ENCODE measurements at regions not wholly inside any gene's neighbourhood (a gene's known extent, or its start where the extent isn't known, plus 50 kb on each side); places are given as distances from the start of the nearest gene placed in this dataset.
"Not testable (repeated sequence)": the region's sequence is repeated elsewhere in the genome, so short reads cannot be mapped to it uniquely, and the experiment has no call there.

DNA sequence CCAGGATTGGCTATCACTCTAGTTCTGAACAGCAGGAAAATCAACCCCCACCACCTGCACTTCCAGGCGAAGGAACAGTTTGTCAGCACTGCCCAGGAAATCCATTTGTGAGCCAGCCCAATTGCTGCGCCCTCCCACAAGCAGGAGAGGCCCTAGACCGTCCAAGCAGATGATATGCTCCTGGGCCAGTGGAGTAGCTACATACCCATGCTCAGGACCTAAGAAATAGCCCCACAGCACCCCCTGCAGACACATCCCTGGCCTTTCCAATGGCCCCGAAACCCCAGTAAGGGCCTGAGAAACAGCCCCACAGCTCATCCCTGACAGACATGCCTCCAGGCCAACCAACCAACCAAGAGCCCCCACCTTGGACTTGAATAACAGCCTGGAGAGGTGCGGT, 111.5 kb upstream of the ZC3H11B start:
- no peak for DNase-seq

- no peak for DNase-seq
Measured at GRCh38 chr1:219717536-219717935, 104.6 kb upstream of the ZC3H11B start.

DNA sequence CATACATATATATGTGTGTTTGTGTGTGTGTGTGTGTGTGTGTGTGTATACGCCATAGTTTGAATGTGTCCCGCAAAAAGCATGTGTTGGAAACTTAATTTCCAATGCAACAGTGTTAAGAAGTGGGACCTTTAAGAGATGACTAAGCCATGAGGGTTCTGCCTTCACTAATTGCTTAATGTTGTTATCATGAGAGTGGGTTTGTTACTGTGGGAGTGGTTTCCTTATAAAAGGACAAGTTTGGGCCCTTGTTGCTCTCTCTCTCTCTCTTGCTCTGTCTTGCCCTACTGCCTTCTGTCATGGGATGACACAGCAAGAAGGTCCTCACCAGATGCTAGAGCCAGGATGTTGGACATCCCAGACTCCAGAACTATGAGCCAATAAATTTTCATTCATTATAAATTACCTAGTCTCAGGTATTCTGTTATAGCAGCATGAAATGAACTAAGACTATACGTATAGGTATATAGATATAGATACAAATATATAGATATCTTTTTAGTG, 103.8 kb upstream of the ZC3H11B start:
- DNase-seq, result no peak

DNA sequence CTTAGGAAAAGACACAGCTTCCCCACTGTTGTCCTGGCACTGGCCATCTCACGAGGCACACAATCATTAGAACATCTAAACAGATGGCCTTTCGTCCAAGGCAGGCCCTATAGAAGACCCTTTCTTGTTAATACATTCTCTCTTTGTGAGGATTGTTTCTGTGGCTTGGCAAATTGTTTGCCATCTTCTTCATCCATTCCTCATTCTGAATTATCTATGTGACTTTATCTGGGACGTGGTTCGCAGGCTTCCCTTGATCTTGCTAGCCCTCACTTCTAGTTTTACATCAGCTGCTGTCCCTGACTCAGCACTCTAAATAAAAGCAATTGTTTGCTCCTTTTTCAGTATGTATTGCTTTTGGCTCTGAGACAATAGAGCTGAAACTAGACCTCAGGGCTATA, 101.1 kb upstream of the ZC3H11B start:
- DNase-seq, result no peak

DNA sequence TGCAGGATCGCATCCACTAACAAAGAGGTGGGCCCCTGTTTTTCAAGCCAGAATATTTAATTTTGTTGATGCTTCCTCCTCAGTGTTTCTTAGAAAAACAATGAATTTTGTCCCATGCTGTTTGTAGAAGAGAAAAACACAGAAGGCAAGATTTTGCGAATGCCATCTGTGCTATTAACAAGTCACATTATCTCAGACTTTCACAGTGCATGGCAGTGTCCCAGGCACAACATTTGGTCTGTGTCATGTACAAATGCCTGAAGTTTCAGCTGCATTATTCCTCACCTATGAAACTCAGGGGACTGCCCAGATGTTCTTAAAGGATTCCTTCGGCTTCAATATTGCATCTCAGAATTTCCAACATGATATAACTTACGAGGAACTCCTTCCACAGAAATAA, 99.6 kb upstream of the ZC3H11B start:
- DNase-seq, result no peak

DNA sequence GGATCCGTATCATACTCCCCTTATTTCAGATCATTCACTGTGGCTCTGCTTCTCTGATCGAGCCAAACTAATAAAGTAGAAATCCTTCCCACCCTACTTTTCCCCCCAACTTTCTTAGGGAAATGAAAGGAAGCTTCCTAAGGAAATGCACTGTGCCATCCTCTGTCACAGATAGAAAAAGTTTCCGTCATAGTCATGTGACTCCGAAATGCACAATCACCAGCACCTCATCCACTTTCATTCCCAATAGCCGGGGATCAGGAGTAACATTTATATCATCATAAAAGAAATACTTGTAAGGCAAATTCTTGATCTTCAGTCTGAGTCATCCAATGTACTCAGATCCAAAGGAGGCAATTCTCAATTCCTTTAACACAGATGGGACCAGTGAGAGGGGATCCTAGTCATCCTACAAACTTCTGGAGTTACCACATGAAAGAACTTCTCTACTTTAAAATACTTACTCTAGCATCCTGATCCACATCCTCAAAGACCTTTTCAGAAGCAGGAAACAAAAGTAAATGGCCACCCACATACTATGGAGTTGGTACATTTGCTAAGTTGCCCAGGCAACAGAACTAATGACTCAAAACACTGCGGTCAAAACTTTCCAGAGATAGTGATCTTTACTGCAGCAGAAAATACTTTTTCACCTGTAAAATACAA, 97.8 kb upstream of the ZC3H11B start:
- DNase-seq, result no peak

DNA sequence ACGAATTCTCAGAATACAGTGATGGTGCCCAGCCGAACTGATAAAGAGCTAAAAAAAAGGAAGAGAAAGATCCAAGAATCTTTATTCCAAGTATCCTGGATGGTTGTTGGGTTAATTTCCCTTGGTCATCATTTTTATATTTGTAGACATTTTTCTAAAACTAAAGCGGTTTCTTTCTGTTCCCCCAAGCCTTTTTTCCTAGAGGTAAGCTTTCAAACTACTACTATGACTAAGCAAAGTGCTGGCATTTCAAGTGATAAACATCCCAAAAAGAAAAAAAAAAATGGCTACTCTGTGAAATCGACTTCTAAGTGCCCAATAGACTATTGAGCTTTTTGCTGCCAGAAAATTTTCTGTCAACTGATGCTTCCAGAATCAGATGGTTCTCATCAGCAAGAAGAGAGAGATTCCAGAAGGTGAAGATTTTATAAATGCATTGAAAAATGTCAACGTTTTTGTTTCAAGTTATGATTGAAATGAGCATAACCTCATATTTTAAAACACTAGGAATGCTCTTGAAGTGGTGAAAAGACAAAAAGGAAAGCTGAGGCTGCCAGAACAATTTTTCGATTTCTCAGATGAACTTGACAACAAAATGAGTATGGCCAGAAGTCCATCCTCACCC, 96.1 kb upstream of the ZC3H11B start:
- no peak for DNase-seq

DNA sequence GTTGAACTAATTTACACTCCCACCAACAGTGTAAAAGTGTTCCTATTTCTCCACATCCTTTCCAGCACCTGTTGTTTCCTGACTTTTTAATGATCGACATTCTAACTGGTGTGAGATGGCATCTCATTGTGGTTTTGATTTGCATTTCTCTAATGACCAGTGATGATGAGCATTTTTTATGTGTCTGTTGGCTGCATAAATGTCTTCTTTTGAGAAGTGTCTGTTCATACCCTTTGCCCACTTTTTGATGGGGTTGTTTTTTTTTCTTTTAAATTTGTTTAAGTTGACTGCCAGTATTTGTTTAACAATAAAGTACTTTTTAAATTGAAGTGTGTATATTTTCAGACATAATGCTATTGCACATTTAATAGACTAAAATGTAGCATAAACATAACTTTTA, 95.0 kb upstream of the ZC3H11B start:
- not testable (repeated sequence) for DNase-seq

DNA sequence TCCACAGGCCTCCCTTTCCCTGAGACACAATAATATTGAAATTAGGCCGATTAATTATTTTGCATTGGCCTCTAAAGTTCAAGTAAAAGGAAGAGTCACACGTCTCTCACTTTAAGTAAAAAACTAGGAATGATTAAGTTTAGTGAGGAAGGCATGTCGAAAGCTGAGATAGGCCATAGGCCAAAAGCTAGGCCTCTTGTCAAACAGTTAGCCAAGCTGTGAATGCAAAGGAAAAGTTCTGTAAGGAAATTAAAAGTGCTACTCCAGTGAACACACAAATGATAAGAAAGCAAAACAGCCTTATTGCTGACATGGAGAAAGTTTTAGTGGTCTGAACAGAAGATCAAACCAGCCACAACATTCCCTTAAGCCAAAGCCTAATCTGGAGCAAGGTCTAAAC, 91.4 kb upstream of the ZC3H11B start:
- not testable (repeated sequence) for DNase-seq

DNA sequence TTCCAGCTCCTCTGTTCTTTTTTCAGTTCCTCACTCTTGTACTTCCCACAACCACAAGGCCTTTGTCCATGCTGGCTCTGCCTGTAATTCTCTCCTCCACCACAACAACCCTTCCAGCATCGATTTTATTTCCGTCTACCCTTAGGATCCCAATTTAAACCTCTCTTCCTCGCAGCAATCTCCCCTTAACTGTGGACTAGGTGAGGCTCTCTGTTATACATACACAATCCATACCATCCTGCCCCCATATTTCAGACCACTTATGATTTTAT, 90.4 kb upstream of the ZC3H11B start:
- no peak for DNase-seq

DNA sequence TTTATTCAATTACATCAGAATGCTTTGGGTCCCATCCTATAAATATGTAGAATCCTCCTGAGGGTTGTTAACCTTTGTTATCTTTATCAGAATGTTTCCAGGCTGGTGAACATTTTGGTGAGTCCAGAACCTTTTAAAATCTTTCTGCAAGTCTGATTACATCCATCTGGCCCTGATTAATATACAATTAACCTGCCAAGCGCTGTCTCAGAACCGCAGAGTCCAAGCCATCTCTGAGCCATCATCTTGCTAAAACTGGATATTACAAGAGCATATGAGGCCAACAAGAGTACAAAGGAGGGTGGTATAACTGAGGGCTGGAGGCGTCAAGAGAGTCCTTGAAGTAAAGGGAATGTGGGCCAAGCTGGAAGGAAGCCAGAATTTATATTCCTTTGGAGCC, 88.6 kb upstream of the ZC3H11B start:
- no peak for DNase-seq

- DNase-seq, result no peak
Measured at GRCh38 chr1:219699870-219700269, 87.0 kb upstream of the ZC3H11B start.

GRCh38 chr1:219697682-219698081, 84.8 kb upstream of the ZC3H11B start:
- DNase-seq, result no peak

GRCh38 chr1:219692981-219693380, 80.1 kb upstream of the ZC3H11B start:
- no peak for DNase-seq

- DNase-seq, result no peak
Measured at GRCh38 chr1:219689774-219690173, 76.9 kb upstream of the ZC3H11B start.

GRCh38 chr1:219687779-219688178, 74.9 kb upstream of the ZC3H11B start:
- DNase-seq, result no peak

GRCh38 chr1:219686171-219686570, 73.3 kb upstream of the ZC3H11B start:
- DNase-seq, result no peak

GRCh38 chr1:219682788-219683187, 69.9 kb upstream of the ZC3H11B start:
- no peak for DNase-seq

DNA sequence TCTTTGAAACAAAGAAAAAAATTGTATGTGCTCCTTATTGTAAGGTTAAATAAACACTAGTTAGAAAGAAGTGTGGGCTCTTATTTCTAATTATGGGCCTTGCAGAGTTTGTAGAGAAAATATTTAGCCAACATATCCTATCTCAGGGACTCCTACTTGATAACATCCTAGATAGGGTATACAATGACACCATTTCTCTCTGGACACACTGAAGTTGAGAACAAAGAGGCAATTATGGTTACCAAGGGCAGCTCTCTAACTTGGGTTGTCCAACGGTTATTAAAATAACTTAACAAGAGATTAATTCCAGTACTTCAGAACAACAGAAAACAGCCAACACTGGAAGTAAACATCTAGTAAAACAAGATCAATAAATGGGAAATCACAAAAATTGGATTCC, 69.0 kb upstream of the ZC3H11B start:
- DNase-seq, result no peak

- no peak for DNase-seq
Measured at GRCh38 chr1:219676012-219676765, 63.3 kb upstream of the ZC3H11B start.

GRCh38 chr1:219670426-219671149, 57.7 kb upstream of the ZC3H11B start:
- no peak for DNase-seq

- DNase-seq, result no peak
Measured at GRCh38 chr1:219669556-219669955, 56.7 kb upstream of the ZC3H11B start.

DNA sequence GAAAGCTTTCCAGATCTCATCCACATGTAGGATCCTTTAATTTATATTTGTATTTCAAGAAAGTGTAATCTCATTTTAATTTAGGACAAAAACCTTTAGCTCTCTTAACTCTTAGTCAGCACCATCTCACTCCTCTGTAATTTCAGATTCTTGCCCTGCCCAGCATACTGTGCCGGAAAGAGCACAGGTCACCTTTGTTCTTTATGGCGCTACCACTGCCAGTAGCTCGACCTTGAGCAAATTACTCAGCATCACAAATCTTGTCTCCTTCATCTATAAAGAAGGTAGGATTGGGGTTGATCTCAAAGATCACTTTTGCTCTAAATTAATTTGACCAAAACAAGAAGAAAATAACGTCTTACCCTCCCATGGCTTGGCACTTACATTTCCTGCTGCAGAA, 56.1 kb upstream of the ZC3H11B start:
- no peak for DNase-seq
